GM19452 (cell line): ENCODE measurements at regions not wholly inside any gene's neighbourhood (a gene's known extent, or its start where the extent isn't known, plus 50 kb on each side); places are given as distances from the start of the nearest gene placed in this dataset.
A peak's percentile ranks its signal among the peaks of the same experiment; 100 is the strongest.
"Not testable (repeated sequence)": the region's sequence is repeated elsewhere in the genome, so short reads cannot be mapped to it uniquely, and the experiment has no call there.

ENCODE experiments used
- ATAC-seq: cut with Tn5 transposase; IDR thresholded peaks from one replicate; pipeline ENCODE4 v1.9.1; 2021; ENCODE audit not compliant: unreplicated experiment

GRCh38 chr6:131490441-131490840 is 82.6 kb upstream of the ARG1 start:
- ATAC-seq: no peak

- ATAC-seq: no peak
These were observed 80.0 kb upstream of the ARG1 start for GRCh38 chr6:131492932-131493573.

- ATAC-seq: not testable (repeated sequence)
These were observed 68.6 kb upstream of the ARG1 start for GRCh38 chr6:131504387-131504786.

- ATAC-seq: peak; percentile 66
These were observed 62.9 kb upstream of the ARG1 start for GRCh38 chr6:131510094-131510493.

- ATAC-seq: no peak
These were observed 62.4 kb upstream of the ARG1 start for GRCh38 chr6:131510591-131510990.

GRCh38 chr6:131519670-131520436 is 53.2 kb upstream of the ARG1 start:
- ATAC-seq: peak; percentile 88
